ENCODE measurements at regions not wholly inside any gene's neighbourhood (a gene's known extent, or its start where the extent isn't known, plus 50 kb on each side); places are given as distances from the start of the nearest gene placed in this dataset.

GRCh38 chr9:129469988-129470316 is 150.9 kb downstream of the C9orf50 start:
- no peak for DNase-seq

- no peak for DNase-seq
Observed at GRCh38 chr9:129469188-129469987, 151.5 kb downstream of the C9orf50 start.

- no peak for DNase-seq
Observed at GRCh38 chr9:129467739-129468666, 152.9 kb downstream of the C9orf50 start.

GRCh38 chr9:129467004-129467588 is 153.8 kb downstream of the C9orf50 start:
- DNase-seq, result no peak

GRCh38 chr9:129465834-129466535 is 154.9 kb downstream of the C9orf50 start:
- no peak for DNase-seq

- no peak for DNase-seq
Observed at GRCh38 chr9:129464972-129465833, 155.7 kb downstream of the C9orf50 start.

GRCh38 chr9:129463994-129464393 is 156.9 kb downstream of the C9orf50 start:
- DNase-seq, result no peak

- DNase-seq, result no peak
Observed at GRCh38 chr9:129463477-129463876, 157.4 kb downstream of the C9orf50 start.

- no peak for DNase-seq
Observed at GRCh38 chr9:129462360-129462759, 158.5 kb downstream of the C9orf50 start.

GRCh38 chr9:129460323-129461261 is 160.3 kb downstream of the C9orf50 start:
- DNase-seq, result peak; percentile 93

GRCh38 chr9:129459547-129460322 is 161.2 kb downstream of the C9orf50 start:
- no peak for DNase-seq

GRCh38 chr9:129458663-129459546 is 162.0 kb downstream of the C9orf50 start:
- DNase-seq, result peak; percentile 14 to 75

GRCh38 chr9:129458155-129458661 is 162.7 kb downstream of the C9orf50 start:
- DNase-seq, result no peak

GRCh38 chr9:129457325-129457779 is 163.5 kb downstream of the C9orf50 start:
- no peak for DNase-seq

GRCh38 chr9:129456549-129457324 is 164.2 kb downstream of the C9orf50 start:
- DNase-seq, result no peak

GRCh38 chr9:129455151-129455995 is 165.5 kb downstream of the C9orf50 start:
- DNase-seq, result no peak
